GM12878 (cell line): ENCODE measurements at regions not wholly inside any gene's neighbourhood (a gene's known extent, or its start where the extent isn't known, plus 50 kb on each side); places are given as distances from the start of the nearest gene placed in this dataset.

Experiments
- ATAC-seq: fragments of 200-7000 bp; cut with Tn5 transposase; 3 replicates; pipeline ENCODE4 v1.9.1; 2020; ENCODE audit warnings: mild to moderate bottlenecking, moderate library complexity
- BruUV-seq: library from RNA; stranded (reverse); fragments of 400-500 nt; replicated peaks from 2 replicates; lab custom pipeline; 2021; lab: Mats Ljungman, UMichigan
- CTCF ChIA-PET: fragments of 300-600 bp; sonication (Branson Sonifier 250); formaldehyde crosslinking; extraction: SDS; loops from one replicate; lab custom pipeline; 2021; ENCODE audit warnings: inconsistent platforms; lab: Yijun Ruan, JAX
- POLR2A ChIA-PET: fragments of 350-600 bp; formaldehyde crosslinking; extraction: SDS; loops from one replicate; lab custom pipeline; 2021; ENCODE audit warnings: inconsistent platforms; lab: Charles Lee
- RAD21 ChIA-PET: fragments of 300-600 bp; sonication (Branson Sonifier 250); formaldehyde crosslinking; loops from one replicate; lab custom pipeline; 2023; ENCODE audit warnings: antibody characterized with exemption; ENCODE audit not compliant: unreplicated experiment; lab: Charles Lee
- SMC1A ChIA-PET: fragments of 300-600 bp; sonication (Branson Sonifier 250); formaldehyde crosslinking; loops from one replicate; lab custom pipeline; 2023; ENCODE audit not compliant: unreplicated experiment, uncharacterized antibody; lab: Charles Lee
- DNase-seq: peaks from one replicate; pipeline ENCODE4 v3.0.0-alpha.2; 2011; ENCODE audit warnings: low read depth, low spot score
- FAIRE-seq: peaks from 3 replicates; lab custom pipeline; 2011; peaks lifted over from hg19 to GRCh38; lab: Jason Lieb, UNC
- H2AFZ ChIP-seq: 2 replicates; pipeline ENCODE4 v1.6.0; 2011; ENCODE audit warnings: low read depth, low read length, control low read depth; ENCODE audit not compliant: control insufficient read depth
- H3K27ac ChIP-seq: 2 replicates; pipeline ENCODE4 v1.5.1; 2011; ENCODE audit warnings: control low read depth; ENCODE audit not compliant: control insufficient read depth, insufficient read depth
- H3K27me3 ChIP-seq, 2 experiments: replicated peaks in 1 of 2; 2 replicates each; pipeline versions ENCODE4 v1.6.0 to v1.6.1; 2011; ENCODE audit warnings: low read length in 1 of 2; ENCODE audit not compliant: control insufficient read depth in 2 of 2, insufficient read depth in 2 of 2
- H3K36me3 ChIP-seq, 2 experiments: 2 replicates each; pipeline ENCODE4 v1.5.1; 2011; ENCODE audit warnings: low read length in 1 of 2; ENCODE audit not compliant: control insufficient read depth in 2 of 2, insufficient read depth in 2 of 2
- H3K4me1 ChIP-seq: 2 replicates; pipeline ENCODE4 v1.6.1; 2011; ENCODE audit warnings: mild to moderate bottlenecking, low read length, moderate library complexity, mixed read lengths; ENCODE audit not compliant: control insufficient read depth, insufficient read depth
- H3K4me2 ChIP-seq: 2 replicates; pipeline ENCODE4 v1.6.0; 2011; ENCODE audit warnings: control low read depth; ENCODE audit not compliant: control insufficient read depth, insufficient read depth
- H3K4me3 ChIP-seq: fragments of 200-600 bp; sonication (generic); 2 replicates; pipeline ENCODE4 v1.5.1; 2016
- H3K79me2 ChIP-seq: 2 replicates; pipeline ENCODE4 v1.6.0; 2011; ENCODE audit warnings: low read length; ENCODE audit not compliant: control insufficient read depth, insufficient read depth
- H3K9ac ChIP-seq: 2 replicates; pipeline ENCODE4 v1.8.0; 2011; ENCODE audit warnings: low read length, control low read depth, mixed read lengths; ENCODE audit not compliant: control insufficient read depth, insufficient read depth
- H3K9me3 ChIP-seq: replicated peaks from 3 replicates; pipeline ENCODE4 v1.5.1; 2011; ENCODE audit warnings: mild to moderate bottlenecking, low read length; ENCODE audit not compliant: control insufficient read depth, insufficient read depth
- H4K20me1 ChIP-seq: 2 replicates; pipeline ENCODE4 v1.6.0; 2011; ENCODE audit not compliant: control insufficient read depth, insufficient read depth
- BMI1 ChIP-seq: fragments of 450-650 bp; IDR thresholded peaks from 2 replicates; pipeline ENCODE4 v1.6.1; 2016; ENCODE audit warnings: mild to moderate bottlenecking, moderate library complexity, borderline replicate concordance
- MEF2A ChIP-seq: IDR thresholded peaks from 2 replicates; pipeline ENCODE4 v1.6.1; 2011; ENCODE audit warnings: low read depth, mild to moderate bottlenecking, low read length, moderate library complexity; ENCODE audit not compliant: insufficient read depth
- MEF2B ChIP-seq: fragments of 450-650 bp; IDR thresholded peaks from 2 replicates; pipeline ENCODE4 v1.6.1; 2018; ENCODE audit warnings: mild to moderate bottlenecking, moderate library complexity; ENCODE audit not compliant: partially characterized antibody, poor library complexity, severe bottlenecking
- NRF1 ChIP-seq: conservative IDR thresholded peaks from 2 replicates; pipeline ENCODE4 v1.6.1; 2011; ENCODE audit warnings: mild to moderate bottlenecking, low read depth, low read length, improper control_type of control experiment
- ZNF622 ChIP-seq: fragments of 450-650 bp; IDR thresholded peaks from 2 replicates; pipeline ENCODE4 v1.6.1; 2017; ENCODE audit warnings: mild to moderate bottlenecking, inconsistent platforms
- ZZZ3 ChIP-seq: IDR thresholded peaks from 2 replicates; pipeline ENCODE4 v1.6.1; 2011; ENCODE audit warnings: low read depth; ENCODE audit not compliant: control insufficient read depth, insufficient read length
- WGBS: methylation state at CpG from one replicate; pipeline ENCODE4 v1.1.6; 2016; ENCODE audit warnings: low lambda C conversion rate; ENCODE audit not compliant: insufficient replicate concordance, insufficient coverage; ENCODE audit errors: missing lambda C conversion rate; 5-methylcytosine and 5-hydroxymethylcytosine counted together
- in situ Hi-C: fragments of 300-500 bp; cut with MboI; formaldehyde crosslinking; loops from 9 replicates; pipeline ENCODE4 v1.14.3; 2018; ENCODE audit warnings: mixed read lengths
- intact Hi-C: fragments of 100-400 bp; cut with micrococcal nuclease; formaldehyde crosslinking; loops from one replicate; pipeline ENCODE4 v1.14.2; 2022; ENCODE audit not compliant: unreplicated experiment
- TF ChIP-seq, protein P1 (sequence below), 3 experiments: IDR thresholded peaks in 2 of 3; conservative IDR thresholded peaks in 1 of 3; 2 replicates each; pipeline ENCODE4 v1.5.1; 2011; ENCODE audit warnings: low read depth in 3 of 3, low read length in 3 of 3, mild to moderate bottlenecking in 3 of 3, control low read depth in 2 of 3, moderate library complexity in 2 of 3, inconsistent platforms in 1 of 3, mixed read lengths in 1 of 3; ENCODE audit not compliant: control insufficient read depth in 2 of 3, insufficient read depth in 1 of 3; ENCODE audit errors: extremely low read depth in 1 of 3
- TF ChIP-seq, protein P2 (sequence below): fragments of 450-650 bp; IDR thresholded peaks from 2 replicates; pipeline ENCODE4 v1.6.1; 2016; ENCODE audit warnings: mild to moderate bottlenecking
- TF ChIP-seq, protein P3 (sequence below): fragments of 450-650 bp; formaldehyde crosslinking; IDR thresholded peaks from 2 replicates; pipeline ENCODE4 v1.4.0; 2022; ENCODE audit warnings: mild to moderate bottlenecking, moderate library complexity
- TF ChIP-seq, protein P4 (sequence below): fragments of 450-650 bp; formaldehyde crosslinking; IDR thresholded peaks from 2 replicates; pipeline ENCODE4 v1.4.0; 2020; ENCODE audit warnings: mild to moderate bottlenecking, moderate library complexity

DNA sequence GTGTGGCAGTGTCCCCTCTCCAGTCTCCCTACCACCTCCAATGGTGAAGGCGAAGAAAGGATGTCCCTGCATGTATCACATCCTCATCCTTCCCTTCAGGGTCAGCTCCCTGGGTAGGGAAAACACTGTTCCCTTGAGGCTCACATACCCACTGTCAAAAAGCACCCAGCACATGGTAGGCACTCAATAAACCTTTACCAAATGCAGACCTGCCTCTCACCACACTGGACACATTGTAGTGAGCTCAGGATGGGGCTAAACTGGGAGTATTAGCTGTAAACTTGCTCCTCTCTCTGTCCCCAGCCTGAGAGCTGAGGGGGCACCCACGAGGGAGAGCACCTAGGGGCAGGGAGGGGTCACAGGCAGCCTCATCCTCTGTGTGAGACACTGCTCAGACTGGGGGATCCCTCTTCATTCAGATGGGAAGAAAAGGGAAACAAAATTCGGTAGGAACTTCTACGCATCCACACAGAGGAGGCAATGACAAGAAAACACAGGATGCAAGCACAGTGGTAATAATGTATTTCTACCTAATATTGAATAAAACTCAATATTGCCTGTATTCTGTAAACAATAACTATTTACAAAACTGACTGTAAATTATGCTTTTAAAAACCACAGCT lies 101.6 kb upstream of the TOP3B start (continued):
- TF ChIP-seq MEF2B (no peak), MEF2A (no peak), ZNF622 (no peak), ZZZ3 (no peak), NRF1 (no peak), BMI1 (no peak)
- TF ChIP-seq, protein P1, sequence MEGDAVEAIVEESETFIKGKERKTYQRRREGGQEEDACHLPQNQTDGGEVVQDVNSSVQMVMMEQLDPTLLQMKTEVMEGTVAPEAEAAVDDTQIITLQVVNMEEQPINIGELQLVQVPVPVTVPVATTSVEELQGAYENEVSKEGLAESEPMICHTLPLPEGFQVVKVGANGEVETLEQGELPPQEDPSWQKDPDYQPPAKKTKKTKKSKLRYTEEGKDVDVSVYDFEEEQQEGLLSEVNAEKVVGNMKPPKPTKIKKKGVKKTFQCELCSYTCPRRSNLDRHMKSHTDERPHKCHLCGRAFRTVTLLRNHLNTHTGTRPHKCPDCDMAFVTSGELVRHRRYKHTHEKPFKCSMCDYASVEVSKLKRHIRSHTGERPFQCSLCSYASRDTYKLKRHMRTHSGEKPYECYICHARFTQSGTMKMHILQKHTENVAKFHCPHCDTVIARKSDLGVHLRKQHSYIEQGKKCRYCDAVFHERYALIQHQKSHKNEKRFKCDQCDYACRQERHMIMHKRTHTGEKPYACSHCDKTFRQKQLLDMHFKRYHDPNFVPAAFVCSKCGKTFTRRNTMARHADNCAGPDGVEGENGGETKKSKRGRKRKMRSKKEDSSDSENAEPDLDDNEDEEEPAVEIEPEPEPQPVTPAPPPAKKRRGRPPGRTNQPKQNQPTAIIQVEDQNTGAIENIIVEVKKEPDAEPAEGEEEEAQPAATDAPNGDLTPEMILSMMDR (IDR thresholded peaks at IDR 0.05 in 2 of 3, conservative IDR thresholded peaks at IDR 0.05 in 1 of 3; ENCODE audit: control insufficient read depth in 2 of 3, extremely low read depth in 1 of 3, insufficient read depth in 1 of 3, low read depth in 3 of 3, low read length in 3 of 3): no peak
- TF ChIP-seq, protein P2, sequence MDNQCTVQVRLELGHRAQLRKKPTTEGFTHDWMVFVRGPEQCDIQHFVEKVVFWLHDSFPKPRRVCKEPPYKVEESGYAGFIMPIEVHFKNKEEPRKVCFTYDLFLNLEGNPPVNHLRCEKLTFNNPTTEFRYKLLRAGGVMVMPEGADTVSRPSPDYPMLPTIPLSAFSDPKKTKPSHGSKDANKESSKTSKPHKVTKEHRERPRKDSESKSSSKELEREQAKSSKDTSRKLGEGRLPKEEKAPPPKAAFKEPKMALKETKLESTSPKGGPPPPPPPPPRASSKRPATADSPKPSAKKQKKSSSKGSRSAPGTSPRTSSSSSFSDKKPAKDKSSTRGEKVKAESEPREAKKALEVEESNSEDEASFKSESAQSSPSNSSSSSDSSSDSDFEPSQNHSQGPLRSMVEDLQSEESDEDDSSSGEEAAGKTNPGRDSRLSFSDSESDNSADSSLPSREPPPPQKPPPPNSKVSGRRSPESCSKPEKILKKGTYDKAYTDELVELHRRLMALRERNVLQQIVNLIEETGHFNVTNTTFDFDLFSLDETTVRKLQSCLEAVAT: no peak

DNA sequence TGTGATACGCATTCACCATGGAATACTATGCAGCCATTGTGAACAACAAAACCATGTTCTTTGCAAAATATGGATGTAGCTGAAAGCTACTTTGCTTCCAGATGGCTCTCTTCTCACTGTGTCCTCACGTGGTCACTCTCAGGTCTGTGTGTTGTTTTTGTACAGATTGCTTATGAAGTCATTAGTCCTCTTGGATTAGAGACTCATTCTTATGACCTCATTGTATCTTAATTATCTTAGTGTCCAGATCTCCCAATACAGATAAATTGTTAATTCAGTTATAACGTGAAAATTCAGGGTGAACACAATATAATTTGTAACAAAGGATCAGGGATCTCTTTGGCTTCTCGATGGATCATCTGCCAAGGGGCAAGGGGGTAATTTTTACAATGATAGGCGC lies 100.4 kb upstream of the TOP3B start:
- BruUV-seq: no TSS peak
- DNase-seq: no peak
- Histone ChIP-seq H3K9ac (no peak overlapping the region), H3K27ac (no peak overlapping the region), H3K4me2 (no peak overlapping the region), H3K27me3 (no peaks in the 10 kb centered on the region), H3K9me3 (no peaks in the 10 kb centered on the region), H2AFZ (no peak overlapping the region), H4K20me1 (no peaks in the 10 kb centered on the region), H3K4me1 (no peaks in the 10 kb centered on the region), H3K36me3 (no peaks in the 10 kb centered on the region), H3K79me2 (no peaks in the 10 kb centered on the region), H3K4me3 (no peak overlapping the region)
- POLR2A ChIA-PET: no interaction called here
- no peak for ATAC-seq
- intact Hi-C loops (no loop called here), in situ Hi-C loops (loop anchor here (5.0 kb wide), 1 partner anchor 49 kb away; no protein-coding TSS in a partner anchor)
- CTCF ChIA-PET: interaction anchor here (0.9 to 1.6 kb wide), 4 partner anchors 13 to 49 kb away, joined by 3 to 6 read pairs (median 3); no protein-coding TSS in a partner anchor
- FAIRE-seq: no peak
- RAD21 ChIA-PET: no interaction called here
- WGBS: 55% methylated on average over 5 of the region's 5 CpGs
- TF ChIP-seq, protein P3, sequence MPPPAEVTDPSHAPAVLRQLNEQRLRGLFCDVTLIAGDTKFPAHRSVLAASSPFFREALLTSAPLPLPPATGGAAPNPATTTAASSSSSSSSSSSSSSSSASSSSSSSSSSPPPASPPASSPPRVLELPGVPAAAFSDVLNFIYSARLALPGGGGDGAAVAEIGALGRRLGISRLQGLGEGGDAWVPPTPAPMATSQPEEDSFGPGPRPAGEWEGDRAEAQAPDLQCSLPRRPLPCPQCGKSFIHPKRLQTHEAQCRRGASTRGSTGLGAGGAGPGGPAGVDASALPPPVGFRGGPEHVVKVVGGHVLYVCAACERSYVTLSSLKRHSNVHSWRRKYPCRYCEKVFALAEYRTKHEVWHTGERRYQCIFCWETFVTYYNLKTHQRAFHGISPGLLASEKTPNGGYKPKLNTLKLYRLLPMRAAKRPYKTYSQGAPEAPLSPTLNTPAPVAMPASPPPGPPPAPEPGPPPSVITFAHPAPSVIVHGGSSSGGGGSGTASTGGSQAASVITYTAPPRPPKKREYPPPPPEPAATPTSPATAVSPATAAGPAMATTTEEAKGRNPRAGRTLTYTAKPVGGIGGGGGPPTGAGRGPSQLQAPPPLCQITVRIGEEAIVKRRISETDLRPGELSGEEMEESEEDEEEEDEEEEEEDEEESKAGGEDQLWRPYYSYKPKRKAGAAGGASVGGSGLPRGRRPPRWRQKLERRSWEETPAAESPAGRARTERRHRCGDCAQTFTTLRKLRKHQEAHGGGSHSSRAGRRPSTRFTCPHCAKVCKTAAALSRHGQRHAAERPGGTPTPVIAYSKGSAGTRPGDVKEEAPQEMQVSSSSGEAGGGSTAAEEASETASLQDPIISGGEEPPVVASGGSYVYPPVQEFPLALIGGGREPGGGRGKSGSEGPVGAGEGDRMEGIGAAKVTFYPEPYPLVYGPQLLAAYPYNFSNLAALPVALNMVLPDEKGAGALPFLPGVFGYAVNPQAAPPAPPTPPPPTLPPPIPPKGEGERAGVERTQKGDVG (CRISPR knock-in tag): no peak
- TF ChIP-seq, protein P4, sequence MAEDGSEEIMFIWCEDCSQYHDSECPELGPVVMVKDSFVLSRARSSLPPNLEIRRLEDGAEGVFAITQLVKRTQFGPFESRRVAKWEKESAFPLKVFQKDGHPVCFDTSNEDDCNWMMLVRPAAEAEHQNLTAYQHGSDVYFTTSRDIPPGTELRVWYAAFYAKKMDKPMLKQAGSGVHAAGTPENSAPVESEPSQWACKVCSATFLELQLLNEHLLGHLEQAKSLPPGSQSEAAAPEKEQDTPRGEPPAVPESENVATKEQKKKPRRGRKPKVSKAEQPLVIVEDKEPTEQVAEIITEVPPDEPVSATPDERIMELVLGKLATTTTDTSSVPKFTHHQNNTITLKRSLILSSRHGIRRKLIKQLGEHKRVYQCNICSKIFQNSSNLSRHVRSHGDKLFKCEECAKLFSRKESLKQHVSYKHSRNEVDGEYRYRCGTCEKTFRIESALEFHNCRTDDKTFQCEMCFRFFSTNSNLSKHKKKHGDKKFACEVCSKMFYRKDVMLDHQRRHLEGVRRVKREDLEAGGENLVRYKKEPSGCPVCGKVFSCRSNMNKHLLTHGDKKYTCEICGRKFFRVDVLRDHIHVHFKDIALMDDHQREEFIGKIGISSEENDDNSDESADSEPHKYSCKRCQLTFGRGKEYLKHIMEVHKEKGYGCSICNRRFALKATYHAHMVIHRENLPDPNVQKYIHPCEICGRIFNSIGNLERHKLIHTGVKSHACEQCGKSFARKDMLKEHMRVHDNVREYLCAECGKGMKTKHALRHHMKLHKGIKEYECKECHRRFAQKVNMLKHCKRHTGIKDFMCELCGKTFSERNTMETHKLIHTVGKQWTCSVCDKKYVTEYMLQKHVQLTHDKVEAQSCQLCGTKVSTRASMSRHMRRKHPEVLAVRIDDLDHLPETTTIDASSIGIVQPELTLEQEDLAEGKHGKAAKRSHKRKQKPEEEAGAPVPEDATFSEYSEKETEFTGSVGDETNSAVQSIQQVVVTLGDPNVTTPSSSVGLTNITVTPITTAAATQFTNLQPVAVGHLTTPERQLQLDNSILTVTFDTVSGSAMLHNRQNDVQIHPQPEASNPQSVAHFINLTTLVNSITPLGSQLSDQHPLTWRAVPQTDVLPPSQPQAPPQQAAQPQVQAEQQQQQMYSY (CRISPR knock-in tag): no peak
- TF ChIP-seq, all 136 proteins: peak for 0
- SMC1A ChIA-PET: interaction anchor here (0.9 to 4.1 kb wide), 4 partner anchors 13 to 51 kb away, joined by 3 to 27 read pairs (median 8); no protein-coding TSS in a partner anchor
